Activated naive CD8-positive, alpha-beta T cell treated with anti-CD3 and anti-CD28 coated beads, Interleukin-2, amount 10 ng/mL, durations not matched to agents 7 days and 5 days (primary cell): ENCODE measurements at regions not wholly inside any gene's neighbourhood (a gene's known extent, or its start where the extent isn't known, plus 50 kb on each side); places are given as distances from the start of the nearest gene placed in this dataset.
"Not testable (repeated sequence)": the region's sequence is repeated elsewhere in the genome, so short reads cannot be mapped to it uniquely, and the experiment has no call there.

Experiments used
- ATAC-seq: fragments of 150-1000 bp; cut with Tn5 transposase; one replicate; pipeline ENCODE4 v1.10.0; 2021; ENCODE audit warnings: low read depth, moderate library complexity
- POLR2A ChIA-PET: fragments of 350-600 bp; sonication (Branson Sonifier 250); formaldehyde crosslinking; loops from one replicate; lab custom pipeline; 2021; ENCODE audit warnings: antibody characterized with exemption; lab: Charles Lee
- DNase-seq: peaks from one replicate; pipeline ENCODE4 v3.0.0; 2021
- H3K27ac Mint-ChIP-seq: one replicate; pipeline ENCODE4 v1.8.0; 2022; ENCODE audit warnings: mild to moderate bottlenecking, mixed read lengths
- H3K27me3 Mint-ChIP-seq: one replicate; pipeline ENCODE4 v1.8.0; 2022; ENCODE audit warnings: mild to moderate bottlenecking, moderate library complexity, mixed read lengths
- H3K36me3 Mint-ChIP-seq: one replicate; pipeline ENCODE4 v1.8.0; 2021; ENCODE audit warnings: mild to moderate bottlenecking, mixed read lengths
- H3K4me1 Mint-ChIP-seq: one replicate; pipeline ENCODE4 v1.8.0; 2021; ENCODE audit warnings: mixed read lengths
- H3K4me3 Mint-ChIP-seq: one replicate; pipeline ENCODE4 v1.8.0; 2022; ENCODE audit warnings: mild to moderate bottlenecking, moderate library complexity, mixed read lengths
- H3K9me3 Mint-ChIP-seq: one replicate; pipeline ENCODE4 v1.8.0; 2021; ENCODE audit warnings: mixed read lengths

DNA sequence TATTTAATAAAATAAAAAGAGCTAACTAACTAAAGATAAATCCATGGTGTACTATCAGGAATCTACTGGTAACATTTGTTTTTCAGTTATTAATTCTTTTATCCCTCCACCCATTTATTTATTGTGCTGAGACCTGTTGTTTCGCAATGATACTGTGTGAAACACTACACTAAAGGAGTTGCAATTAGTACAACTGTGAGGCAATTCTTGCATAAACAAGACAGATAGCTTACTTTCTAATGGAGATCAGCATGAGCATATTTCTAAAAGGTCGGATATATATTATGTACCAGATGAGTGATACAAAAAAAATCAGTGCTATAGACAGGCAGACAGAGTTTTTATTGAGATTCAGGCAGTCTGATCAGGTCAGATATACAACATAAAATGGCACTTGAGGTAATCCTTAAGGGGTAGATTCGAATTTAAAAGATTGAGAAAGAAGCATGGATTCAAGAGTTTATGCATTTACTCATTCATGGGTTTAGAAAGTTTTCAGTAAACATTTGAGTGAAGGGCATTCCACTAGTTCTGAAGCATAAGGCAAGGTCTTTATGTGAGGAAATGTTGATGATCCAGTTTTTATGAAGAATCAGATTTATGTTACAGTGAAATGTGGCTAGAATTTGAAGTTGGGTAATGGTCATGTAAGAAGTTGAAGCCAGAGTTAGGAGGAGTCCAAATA, 147.6 kb downstream of the POLR1F start:
- POLR2A ChIA-PET = no interaction called here
- Mint-ChIP-seq H3K4me3 (no peak overlapping the region), H3K27ac (no peak overlapping the region), H3K9me3 (no peaks in the 10 kb centered on the region), H3K4me1 (no peaks in the 10 kb centered on the region), H3K27me3 (no peaks in the 10 kb centered on the region), H3K36me3 (no peaks in the 10 kb centered on the region)
- ATAC-seq (no peak), DNase-seq (no peak)

GRCh38 chr7:19560111-19560883, 148.5 kb downstream of the POLR1F start:
- ATAC-seq (no peak), DNase-seq (no peak)
- POLR2A ChIA-PET = no interaction called here
- Mint-ChIP-seq H3K4me3 (no peak overlapping the region), H3K4me1 (no peaks in the 10 kb centered on the region), H3K27me3 (no peaks in the 10 kb centered on the region), H3K27ac (no peak overlapping the region), H3K9me3 (no peaks in the 10 kb centered on the region), H3K36me3 (no peaks in the 10 kb centered on the region)

DNA sequence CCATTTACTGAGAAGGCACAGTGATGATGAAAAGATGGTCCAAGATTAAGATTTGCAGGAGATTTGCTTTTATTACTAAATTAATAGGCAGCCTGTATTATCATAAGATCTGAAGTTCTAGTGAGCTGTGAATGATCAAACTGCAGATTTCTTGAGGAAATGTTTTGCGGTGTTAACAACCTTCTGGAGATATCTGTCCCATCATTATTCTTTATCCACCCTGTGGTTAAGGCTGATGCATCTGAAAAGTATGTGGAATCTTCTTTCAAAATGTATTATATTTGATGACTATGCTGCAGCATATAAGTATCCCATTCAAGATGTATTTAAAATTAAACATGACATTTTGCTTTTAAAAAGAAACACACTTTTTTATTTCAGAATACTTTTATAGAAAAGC, 150.3 kb downstream of the POLR1F start:
- Mint-ChIP-seq H3K27ac (no peak overlapping the region), H3K27me3 (no peaks in the 10 kb centered on the region), H3K4me1 (no peaks in the 10 kb centered on the region), H3K9me3 (no peaks in the 10 kb centered on the region), H3K36me3 (no peaks in the 10 kb centered on the region), H3K4me3 (no peak overlapping the region)
- no peak for ATAC-seq
- POLR2A ChIA-PET = no interaction called here
- no peak for DNase-seq

DNA sequence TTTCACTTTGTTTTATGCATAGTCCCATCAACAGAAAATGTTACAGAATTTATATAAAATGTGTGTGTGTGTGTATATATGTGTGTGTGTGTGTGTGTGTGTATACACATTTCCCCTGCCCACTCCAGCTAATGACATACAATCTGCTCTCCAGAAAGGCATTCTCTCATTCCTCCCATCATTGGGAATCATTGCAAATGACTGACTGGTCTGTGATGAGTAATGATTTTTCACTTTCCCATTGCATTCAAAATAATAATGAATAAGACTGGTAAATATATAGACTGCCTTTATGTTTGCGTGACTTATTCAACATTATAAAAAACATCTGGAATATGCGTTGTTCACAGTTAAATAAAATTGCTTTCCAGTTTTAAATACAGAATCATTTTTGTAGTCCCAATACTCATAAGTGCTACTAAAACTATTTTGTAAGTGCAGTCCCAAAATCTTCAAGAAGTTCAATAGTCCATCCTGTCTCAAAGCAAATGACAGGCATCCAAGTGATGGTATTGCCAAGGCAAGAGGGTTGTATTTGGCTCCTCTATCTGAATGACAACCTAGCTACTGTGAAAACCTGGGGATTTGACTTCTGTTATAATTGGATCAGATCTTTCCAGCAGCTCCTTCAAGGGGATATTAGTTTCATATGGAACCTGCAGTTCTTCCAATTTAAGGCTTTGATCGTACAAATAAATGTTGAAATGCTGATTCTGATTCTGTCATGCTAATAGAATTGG, 150.9 kb downstream of the POLR1F start:
- no peaks in the 10 kb centered on the region for H3K36me3 Mint-ChIP-seq
- no peak overlapping the region for H3K4me3 Mint-ChIP-seq
- POLR2A ChIA-PET = no interaction called here
- no peaks in the 10 kb centered on the region for H3K4me1 Mint-ChIP-seq
- H3K27ac Mint-ChIP-seq = no peak overlapping the region
- ATAC-seq (no peak), DNase-seq (no peak)
- no peaks in the 10 kb centered on the region for H3K9me3 Mint-ChIP-seq
- H3K27me3 Mint-ChIP-seq = no peaks in the 10 kb centered on the region

GRCh38 chr7:19554581-19554980, 154.3 kb downstream of the POLR1F start:
- Mint-ChIP-seq H3K27ac (no peak overlapping the region), H3K4me1 (no peaks in the 10 kb centered on the region), H3K36me3 (no peaks in the 10 kb centered on the region), H3K27me3 (no peaks in the 10 kb centered on the region), H3K9me3 (peaks cover 1% of the 10 kb centered on the region), H3K4me3 (no peak overlapping the region)
- DNase-seq (no peak), ATAC-seq (no peak)
- POLR2A ChIA-PET = no interaction called here

DNA sequence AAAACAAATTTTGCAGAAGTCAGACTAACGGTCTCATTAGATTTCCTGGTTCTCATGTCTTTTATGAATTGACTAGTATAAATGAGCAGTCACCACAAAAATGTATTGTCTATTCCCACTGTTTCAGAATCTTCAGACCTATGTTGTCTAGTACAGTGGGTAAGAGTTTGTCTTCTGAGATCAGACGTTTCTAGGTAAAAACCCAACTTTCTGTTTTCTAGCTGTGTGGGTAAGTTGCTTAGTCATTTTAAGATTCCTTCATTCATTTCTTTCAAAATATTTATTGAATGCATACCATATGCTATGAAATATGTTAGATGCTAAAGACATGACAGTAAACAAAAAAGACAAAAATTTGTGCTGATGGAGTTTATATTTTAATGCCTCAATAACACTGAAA, 156.3 kb downstream of the POLR1F start:
- no peaks in the 10 kb centered on the region for H3K4me1 Mint-ChIP-seq
- no peak for DNase-seq
- no peak for ATAC-seq
- H3K27ac Mint-ChIP-seq = no peak overlapping the region
- peaks cover 1% of the 10 kb centered on the region for H3K9me3 Mint-ChIP-seq
- no peaks in the 10 kb centered on the region for H3K27me3 Mint-ChIP-seq
- no peak overlapping the region for H3K4me3 Mint-ChIP-seq
- no peaks in the 10 kb centered on the region for H3K36me3 Mint-ChIP-seq
- POLR2A ChIA-PET = no interaction called here

- H3K9me3 Mint-ChIP-seq, ATAC-seq, H3K4me1 Mint-ChIP-seq, H3K4me3 Mint-ChIP-seq, DNase-seq, H3K27me3 Mint-ChIP-seq, H3K27ac Mint-ChIP-seq, POLR2A ChIA-PET, H3K36me3 Mint-ChIP-seq: not testable (repeated sequence)
Observed at GRCh38 chr7:19549246-19549645, 159.6 kb downstream of the POLR1F start.

DNA sequence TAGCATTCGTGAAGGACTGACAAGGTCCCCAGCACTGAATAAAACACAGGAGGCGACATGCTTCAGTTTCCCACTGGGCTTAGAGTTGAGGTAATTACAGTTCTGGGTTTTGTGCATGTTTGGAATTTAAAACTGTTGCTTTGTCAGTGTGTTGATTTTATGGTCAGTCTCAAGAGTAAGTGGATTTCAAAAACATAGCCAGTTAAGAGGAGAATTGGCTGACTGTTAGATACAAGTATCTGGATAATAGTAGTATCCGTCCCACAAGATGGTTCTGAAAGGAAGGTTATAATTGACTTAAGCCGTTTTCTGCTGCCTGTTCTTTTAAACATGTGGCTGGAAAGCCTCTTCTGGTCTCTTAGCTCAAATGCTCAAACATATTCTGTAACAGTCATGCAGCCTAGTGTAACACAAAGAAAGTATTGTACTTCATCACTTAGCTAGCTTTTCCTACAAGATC, 170.9 kb downstream of the POLR1F start:
- Mint-ChIP-seq H3K36me3 (no peaks in the 10 kb centered on the region), H3K27ac (no peak overlapping the region), H3K9me3 (peaks cover 4% of the 10 kb centered on the region), H3K4me3 (no peak overlapping the region), H3K4me1 (no peaks in the 10 kb centered on the region), H3K27me3 (no peaks in the 10 kb centered on the region)
- no peak for DNase-seq
- no peak for ATAC-seq
- POLR2A ChIA-PET = no interaction called here

- H3K36me3 Mint-ChIP-seq = no peaks in the 10 kb centered on the region
- H3K4me1 Mint-ChIP-seq = no peaks in the 10 kb centered on the region
- no peak overlapping the region for H3K27ac Mint-ChIP-seq
- H3K9me3 Mint-ChIP-seq = no peaks in the 10 kb centered on the region
- ATAC-seq (no peak), DNase-seq (no peak)
- POLR2A ChIA-PET = no interaction called here
- H3K27me3 Mint-ChIP-seq = no peaks in the 10 kb centered on the region
- no peak overlapping the region for H3K4me3 Mint-ChIP-seq
Observed at GRCh38 chr7:19533266-19533665, 175.6 kb downstream of the POLR1F start.

- POLR2A ChIA-PET = no interaction called here
- H3K4me1 Mint-ChIP-seq = no peaks in the 10 kb centered on the region
- no peaks in the 10 kb centered on the region for H3K27me3 Mint-ChIP-seq
- H3K4me3 Mint-ChIP-seq = no peak overlapping the region
- DNase-seq (no peak), ATAC-seq (no peak)
- H3K36me3 Mint-ChIP-seq = no peaks in the 10 kb centered on the region
- no peak overlapping the region for H3K27ac Mint-ChIP-seq
- H3K9me3 Mint-ChIP-seq = no peaks in the 10 kb centered on the region
Observed at GRCh38 chr7:19530852-19531251, 178.0 kb downstream of the POLR1F start.

- H3K4me1 Mint-ChIP-seq = no peaks in the 10 kb centered on the region
- no peak overlapping the region for H3K27ac Mint-ChIP-seq
- ATAC-seq (no peak), DNase-seq (no peak)
- H3K9me3 Mint-ChIP-seq = no peaks in the 10 kb centered on the region
- H3K4me3 Mint-ChIP-seq = no peak overlapping the region
- no peaks in the 10 kb centered on the region for H3K27me3 Mint-ChIP-seq
- POLR2A ChIA-PET = no interaction called here
- H3K36me3 Mint-ChIP-seq = no peaks in the 10 kb centered on the region
Observed at GRCh38 chr7:19530261-19530660, 178.6 kb downstream of the POLR1F start.

DNA sequence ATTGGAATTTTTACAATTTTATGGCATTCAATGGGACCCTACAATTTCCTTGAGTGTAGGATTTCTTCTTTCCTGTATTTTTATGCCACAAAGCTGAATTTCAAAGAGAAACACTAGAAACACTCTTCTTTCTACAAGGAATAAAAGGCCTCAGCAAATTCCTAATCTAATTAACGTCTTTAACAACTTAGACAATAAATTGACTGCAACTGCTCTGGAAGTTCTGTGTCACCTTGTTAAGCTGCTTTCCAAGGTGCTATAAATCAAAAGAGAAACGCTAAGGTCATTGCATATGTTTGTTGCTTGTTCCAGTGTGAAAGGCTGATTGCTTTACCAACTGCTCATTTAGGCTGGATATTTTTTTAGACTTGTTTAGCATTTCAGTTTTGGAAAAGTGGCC, 182.2 kb downstream of the POLR1F start:
- Mint-ChIP-seq H3K27me3 (no peaks in the 10 kb centered on the region), H3K4me3 (no peak overlapping the region), H3K27ac (no peak overlapping the region), H3K36me3 (no peaks in the 10 kb centered on the region), H3K9me3 (no peaks in the 10 kb centered on the region), H3K4me1 (no peaks in the 10 kb centered on the region)
- POLR2A ChIA-PET = no interaction called here
- ATAC-seq (no peak), DNase-seq (no peak)

DNA sequence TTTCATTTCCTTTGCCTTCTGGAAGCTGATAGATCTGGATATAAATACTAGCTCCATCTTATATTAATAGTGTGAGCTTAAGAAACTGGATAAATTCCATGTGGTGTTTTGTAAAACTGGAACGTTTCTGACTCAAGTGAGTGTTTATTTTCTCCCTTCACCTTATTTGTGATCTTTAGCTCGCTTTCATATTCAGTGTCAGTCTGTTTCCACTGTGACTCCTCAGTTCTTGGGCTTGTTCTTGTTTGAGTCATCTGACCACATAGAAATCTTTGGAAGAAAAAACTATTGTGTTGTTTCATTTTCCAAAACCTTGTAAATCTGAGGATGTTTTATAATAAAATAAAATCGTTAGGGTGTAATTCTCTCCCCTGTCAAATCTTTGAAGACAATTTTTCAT, 186.4 kb downstream of the POLR1F start:
- peaks cover under 1% of the 10 kb centered on the region for H3K9me3 Mint-ChIP-seq
- no peaks in the 10 kb centered on the region for H3K4me1 Mint-ChIP-seq
- POLR2A ChIA-PET = no interaction called here
- DNase-seq (no peak), ATAC-seq (no peak)
- no peaks in the 10 kb centered on the region for H3K36me3 Mint-ChIP-seq
- H3K27ac Mint-ChIP-seq = no peak overlapping the region
- H3K27me3 Mint-ChIP-seq = no peaks in the 10 kb centered on the region
- H3K4me3 Mint-ChIP-seq = no peak overlapping the region

GRCh38 chr7:19520392-19520791, 188.4 kb downstream of the POLR1F start:
- Mint-ChIP-seq H3K36me3 (no peaks in the 10 kb centered on the region), H3K27ac (no peak overlapping the region), H3K9me3 (peaks cover 1% of the 10 kb centered on the region), H3K4me3 (no peak overlapping the region), H3K4me1 (no peaks in the 10 kb centered on the region), H3K27me3 (no peaks in the 10 kb centered on the region)
- ATAC-seq (no peak), DNase-seq (no peak)
- POLR2A ChIA-PET = no interaction called here
